ENCODE measurements at regions not wholly inside any gene's neighbourhood (a gene's known extent, or its start where the extent isn't known, plus 50 kb on each side); places are given as distances from the start of the nearest gene placed in this dataset.

DNA sequence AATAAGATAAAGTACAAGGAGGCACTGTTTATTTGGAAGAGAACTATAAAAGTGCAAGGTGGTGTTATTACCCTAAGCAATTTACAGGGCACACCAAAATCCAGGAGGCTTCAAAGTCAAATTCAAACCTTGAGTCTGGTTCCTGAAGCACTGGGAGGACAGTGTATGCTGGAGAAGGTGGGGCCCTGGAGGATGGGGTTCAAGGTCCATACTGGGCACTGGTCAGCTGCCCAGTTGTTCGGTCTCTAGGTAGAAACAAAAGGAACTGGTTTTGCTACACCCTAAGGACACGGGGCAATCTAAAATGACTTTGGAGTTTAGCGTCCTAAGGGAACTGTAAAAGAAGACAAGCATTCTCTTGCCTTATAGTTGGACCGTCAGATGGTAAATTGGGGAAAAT lies 78.4 kb upstream of the ELMO1 start:
- TF ChIP-seq, protein P1, sequence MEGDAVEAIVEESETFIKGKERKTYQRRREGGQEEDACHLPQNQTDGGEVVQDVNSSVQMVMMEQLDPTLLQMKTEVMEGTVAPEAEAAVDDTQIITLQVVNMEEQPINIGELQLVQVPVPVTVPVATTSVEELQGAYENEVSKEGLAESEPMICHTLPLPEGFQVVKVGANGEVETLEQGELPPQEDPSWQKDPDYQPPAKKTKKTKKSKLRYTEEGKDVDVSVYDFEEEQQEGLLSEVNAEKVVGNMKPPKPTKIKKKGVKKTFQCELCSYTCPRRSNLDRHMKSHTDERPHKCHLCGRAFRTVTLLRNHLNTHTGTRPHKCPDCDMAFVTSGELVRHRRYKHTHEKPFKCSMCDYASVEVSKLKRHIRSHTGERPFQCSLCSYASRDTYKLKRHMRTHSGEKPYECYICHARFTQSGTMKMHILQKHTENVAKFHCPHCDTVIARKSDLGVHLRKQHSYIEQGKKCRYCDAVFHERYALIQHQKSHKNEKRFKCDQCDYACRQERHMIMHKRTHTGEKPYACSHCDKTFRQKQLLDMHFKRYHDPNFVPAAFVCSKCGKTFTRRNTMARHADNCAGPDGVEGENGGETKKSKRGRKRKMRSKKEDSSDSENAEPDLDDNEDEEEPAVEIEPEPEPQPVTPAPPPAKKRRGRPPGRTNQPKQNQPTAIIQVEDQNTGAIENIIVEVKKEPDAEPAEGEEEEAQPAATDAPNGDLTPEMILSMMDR (IDR thresholded peaks at IDR 0.05; ENCODE audit: insufficient read depth, low read length, poor library complexity, severe bottlenecking), result no peak
- DNase-seq (ENCODE audit: extremely low read depth, insufficient read length), result no peak
- no peaks in the 10 kb centered on the region for H3K36me3 ChIP-seq (ENCODE audit: control insufficient read depth, insufficient read depth, low read length)
- no peak overlapping the region for H3K4me3 ChIP-seq (replicated peaks; ENCODE audit: low read depth, low read length)
- no peaks in the 10 kb centered on the region; the same call in 1 of the 2 replicates for H3K27me3 ChIP-seq (replicated peaks; ENCODE audit: control insufficient read depth, insufficient read depth, low read length)

DNA sequence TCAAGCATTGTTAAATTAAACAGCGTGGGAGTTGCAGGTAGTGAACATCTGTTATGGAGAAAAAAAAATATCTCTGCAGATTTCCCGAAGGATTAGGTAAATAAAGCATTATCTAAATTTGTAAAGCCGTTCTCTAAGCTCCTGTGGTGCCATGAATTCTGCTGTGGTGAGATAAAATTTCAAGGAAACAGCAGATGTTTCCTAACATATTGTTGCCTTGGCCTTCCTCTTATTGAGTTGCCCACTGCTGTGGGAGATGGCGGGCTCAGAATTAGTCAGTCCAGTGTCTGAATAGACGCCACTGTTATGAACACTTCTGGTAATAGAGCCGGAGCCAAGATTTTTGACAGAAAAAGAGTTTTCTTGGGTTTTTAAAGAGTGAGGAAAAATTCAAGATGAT lies 82.6 kb upstream of the ELMO1 start:
- no peak for DNase-seq (ENCODE audit: extremely low read depth, insufficient read length)
- TF ChIP-seq, protein P1 (IDR thresholded peaks at IDR 0.05; ENCODE audit: insufficient read depth, low read length, poor library complexity, severe bottlenecking), result no peak
- no peaks in the 10 kb centered on the region; the same call in 1 of the 2 replicates for H3K27me3 ChIP-seq (replicated peaks; ENCODE audit: control insufficient read depth, insufficient read depth, low read length)

DNA sequence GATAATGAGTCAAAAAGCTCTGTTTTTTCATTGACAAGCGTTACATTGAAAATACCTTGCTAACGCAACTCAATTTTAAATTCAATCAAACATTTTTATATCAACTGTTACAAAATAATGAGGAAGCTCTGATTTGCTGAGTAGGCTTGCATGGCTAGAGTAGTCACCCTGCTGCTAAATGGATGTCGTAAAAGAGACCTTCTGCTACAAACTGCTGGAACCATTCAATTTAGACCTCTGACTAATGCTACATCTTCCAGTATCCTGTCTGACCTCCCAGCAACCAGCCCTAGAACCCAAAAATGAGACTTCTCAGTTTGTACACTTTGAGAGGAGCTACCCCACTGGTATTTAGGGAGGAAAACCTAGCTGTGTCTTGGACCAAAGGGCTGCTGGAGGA lies 84.0 kb upstream of the ELMO1 start:
- Histone ChIP-seq H3K4me3 (replicated peaks; ENCODE audit: low read depth, low read length) (no peak overlapping the region), H3K27me3 (replicated peaks; ENCODE audit: control insufficient read depth, insufficient read depth, low read length) (peaks cover 1% of the 10 kb centered on the region; the same call in 1 of the 2 replicates), H3K36me3 (ENCODE audit: control insufficient read depth, insufficient read depth, low read length) (no peaks in the 10 kb centered on the region)
- no peak for DNase-seq (ENCODE audit: extremely low read depth, insufficient read length)
- TF ChIP-seq, protein P1 (IDR thresholded peaks at IDR 0.05; ENCODE audit: insufficient read depth, low read length, poor library complexity, severe bottlenecking), result no peak

More for the DNA sequence above, 82.6 kb upstream of the ELMO1 start:
- H3K4me3 ChIP-seq (replicated peaks; ENCODE audit: low read depth, low read length), result no peak overlapping the region
- H3K36me3 ChIP-seq (ENCODE audit: control insufficient read depth, insufficient read depth, low read length), result no peaks in the 10 kb centered on the region

DNA sequence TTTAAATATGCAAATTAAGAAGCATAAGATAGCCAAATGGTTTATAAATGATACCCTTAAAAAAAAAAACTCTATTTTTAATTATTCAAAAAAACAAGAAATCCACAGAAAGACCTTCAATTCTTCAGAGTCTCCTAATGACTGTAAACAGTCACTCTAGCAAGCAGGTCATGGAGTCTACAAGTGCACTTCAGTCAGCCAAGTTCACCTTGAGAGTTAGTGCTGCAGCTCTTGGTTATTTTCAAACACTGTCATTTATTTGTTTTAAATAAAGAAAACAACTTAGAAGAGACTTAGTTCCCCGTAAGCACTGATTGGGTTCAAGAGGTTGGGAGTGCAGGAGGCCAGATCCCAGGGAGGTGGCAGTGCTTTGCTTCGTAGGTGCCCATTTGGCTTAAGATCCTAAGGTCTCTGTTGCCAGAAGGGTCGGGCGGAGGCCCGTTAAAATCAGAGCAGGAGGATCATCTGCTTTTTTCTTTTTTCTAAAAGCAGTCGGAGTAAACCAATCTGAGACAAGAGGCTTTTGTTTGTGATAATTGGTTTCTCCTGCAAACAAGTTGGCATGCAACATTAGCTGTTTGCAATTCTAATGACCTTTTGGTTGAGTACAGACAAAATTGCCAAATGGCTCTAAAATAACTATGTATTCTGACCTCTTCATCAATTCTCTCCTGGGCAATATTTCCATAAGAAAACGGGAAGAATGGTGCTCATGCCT lies 86.4 kb upstream of the ELMO1 start:
- Histone ChIP-seq H3K4me3 (replicated peaks; ENCODE audit: low read depth, low read length) (no peak overlapping the region), H3K36me3 (ENCODE audit: control insufficient read depth, insufficient read depth, low read length) (no peaks in the 10 kb centered on the region), H3K27me3 (replicated peaks; ENCODE audit: control insufficient read depth, insufficient read depth, low read length) (peaks cover 1% of the 10 kb centered on the region; the same call in 1 of the 2 replicates)
- DNase-seq (ENCODE audit: extremely low read depth, insufficient read length), result no peak
- TF ChIP-seq, protein P1 (IDR thresholded peaks at IDR 0.05; ENCODE audit: insufficient read depth, low read length, poor library complexity, severe bottlenecking), result no peak

DNA sequence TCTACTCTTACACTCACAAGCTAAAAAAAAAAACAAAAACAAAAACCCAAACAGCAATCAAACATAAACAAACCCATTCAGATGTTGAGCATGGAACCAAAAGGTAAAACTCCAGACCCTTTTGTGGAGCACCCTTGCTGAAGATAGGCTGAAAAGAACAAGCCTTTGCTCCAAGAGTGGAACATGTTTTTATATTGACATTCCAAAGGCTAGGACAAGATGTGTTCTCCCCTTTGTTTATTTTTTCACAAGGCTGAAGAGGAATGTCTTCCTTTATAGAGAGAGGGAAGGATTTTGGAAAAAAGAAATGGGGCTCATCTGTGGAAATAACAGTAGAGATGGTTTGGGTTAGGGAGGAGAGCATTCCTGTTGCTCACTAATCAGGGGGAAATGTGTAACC lies 87.2 kb upstream of the ELMO1 start:
- TF ChIP-seq, protein P1 (IDR thresholded peaks at IDR 0.05; ENCODE audit: insufficient read depth, low read length, poor library complexity, severe bottlenecking), result no peak
- H3K27me3 ChIP-seq (replicated peaks; ENCODE audit: control insufficient read depth, insufficient read depth, low read length), result peaks cover 1% of the 10 kb centered on the region; the same call in 1 of the 2 replicates
- no peak overlapping the region for H3K4me3 ChIP-seq (replicated peaks; ENCODE audit: low read depth, low read length)
- H3K36me3 ChIP-seq (ENCODE audit: control insufficient read depth, insufficient read depth, low read length), result no peaks in the 10 kb centered on the region
- DNase-seq (ENCODE audit: extremely low read depth, insufficient read length), result no peak
